A549 (cell line): ENCODE measurements at regions not wholly inside any gene's neighbourhood (a gene's known extent, or its start where the extent isn't known, plus 50 kb on each side); places are given as distances from the start of the nearest gene placed in this dataset.

ENCODE experiments used
- ATAC-seq, 2 experiments: fragments of 200-7000 bp in 1 of 2; fragments of >200 bp in 1 of 2; cut with Nextera tagmentation in 1 of 2; cut with Tn5 transposase in 1 of 2; 3 replicates each; pipeline versions ENCODE4 v1.8.0 to v1.9.1; 2018 to 2020; ENCODE audit warnings: mild to moderate bottlenecking in 1 of 2, moderate library complexity in 1 of 2
- CTCF ChIA-PET: fragments of 300-600 bp; sonication (Branson Sonifier 250); formaldehyde crosslinking; extraction: SDS; loops from one replicate; lab custom pipeline; 2021; ENCODE audit warnings: antibody characterized with exemption, inconsistent platforms; lab: Yijun Ruan, JAX
- POLR2A ChIA-PET: fragments of 350-600 bp; formaldehyde crosslinking; extraction: SDS; loops from one replicate; lab custom pipeline; 2021; ENCODE audit warnings: antibody characterized with exemption, inconsistent platforms; lab: Yijun Ruan, JAX
- DNase-seq, 2 experiments: peaks; one replicate each; pipeline versions ENCODE4 v3.0.0 to v3.0.0-alpha.2; 2011 to 2016; ENCODE audit warnings: low read depth in 1 of 2, low spot score in 1 of 2
- FAIRE-seq: peaks from 2 replicates; lab custom pipeline; 2011; peaks lifted over from hg19 to GRCh38; lab: Jason Lieb, UNC
- H3K27ac ChIP-seq, 2 experiments: fragments of >200 bp; sonication (Bioruptor Twin); formaldehyde crosslinking; 3 replicates each; pipeline ENCODE4 v1.5.1; 2016 to 2017
- H3K4me1 ChIP-seq: fragments of >200 bp; sonication (Bioruptor Twin); formaldehyde crosslinking; 3 replicates; pipeline ENCODE4 v1.6.1; 2016
- H3K4me2 ChIP-seq: fragments of >200 bp; sonication (Bioruptor Twin); formaldehyde crosslinking; 3 replicates; pipeline ENCODE4 v1.6.1; 2016
- H3K4me3 ChIP-seq: fragments of >200 bp; sonication (Bioruptor Twin); formaldehyde crosslinking; 3 replicates; pipeline ENCODE4 v1.5.1; 2016
- H3K9me3 ChIP-seq: fragments of >200 bp; sonication (Bioruptor Twin); formaldehyde crosslinking; 3 replicates; pipeline ENCODE4 v1.6.1; 2016
- ATOH8 ChIP-seq: fragments of 250-450 bp; sonication (Bioruptor Pico); IDR thresholded peaks from 2 replicates; pipeline ENCODE4 v1.5.0; 2020; ENCODE audit warnings: low read depth, mild to moderate bottlenecking, moderate library complexity
- BHLHE40 ChIP-seq: IDR thresholded peaks from 2 replicates; pipeline ENCODE4 v1.6.1; 2012; ENCODE audit warnings: low read depth, low read length, inconsistent platforms
- CBX8 ChIP-seq: fragments of 200-600 bp; sonication (generic); IDR thresholded peaks from 2 replicates; pipeline ENCODE4 v1.6.1; 2016
- CEBPB ChIP-seq, 2 experiments: fragments of >200 bp in 1 of 2; sonication (Bioruptor Twin) in 1 of 2; formaldehyde crosslinking in 1 of 2; IDR thresholded peaks; 2 replicates each; pipeline ENCODE4 v1.6.1; 2012 to 2016
- CHD2 ChIP-seq: fragments of 150-350 bp; IDR thresholded peaks from 2 replicates; pipeline ENCODE4 v1.6.1; 2014; ENCODE audit warnings: low read length; ENCODE audit not compliant: partially characterized antibody
- E2F6 ChIP-seq: IDR thresholded peaks from 2 replicates; pipeline ENCODE4 v1.6.1; 2012; ENCODE audit warnings: low read depth, borderline replicate concordance
- FOXS1 ChIP-seq: fragments of 250-450 bp; sonication (Bioruptor Pico); IDR thresholded peaks from 2 replicates; pipeline ENCODE4 v1.5.0; 2020; ENCODE audit warnings: mild to moderate bottlenecking, moderate library complexity
- HES2 ChIP-seq: fragments of >200 bp; sonication (Bioruptor Twin); formaldehyde crosslinking; IDR thresholded peaks from 2 replicates; pipeline ENCODE4 v1.6.1; 2016
- HEYL ChIP-seq: fragments of 250-450 bp; sonication (Bioruptor Pico); IDR thresholded peaks from 2 replicates; pipeline ENCODE4 v1.8.0; 2021; ENCODE audit warnings: mild to moderate bottlenecking, moderate library complexity
- HOXA7 ChIP-seq: fragments of 250-450 bp; sonication (Bioruptor Pico); IDR thresholded peaks from 2 replicates; pipeline ENCODE4 v1.5.0; 2020; ENCODE audit warnings: mild to moderate bottlenecking, moderate library complexity
- KDM5A ChIP-seq: fragments of 200-600 bp; sonication (generic); IDR thresholded peaks from 2 replicates; pipeline ENCODE4 v1.6.1; 2016; ENCODE audit warnings: antibody characterized with exemption, mild to moderate bottlenecking
- NR3C1 ChIP-seq: fragments of >200 bp; sonication (Bioruptor Twin); formaldehyde crosslinking; IDR thresholded peaks from 3 replicates; pipeline ENCODE4 v1.6.1; 2017
- PHF8 ChIP-seq: fragments of 200-600 bp; sonication (generic); IDR thresholded peaks from 2 replicates; pipeline ENCODE4 v1.6.1; 2016; ENCODE audit warnings: low read depth, mild to moderate bottlenecking, antibody characterized with exemption, moderate library complexity, borderline replicate concordance
- POLR2A ChIP-seq: IDR thresholded peaks from 2 replicates; pipeline ENCODE4 v1.6.1; 2012; ENCODE audit warnings: mild to moderate bottlenecking, low read length
- RAD21 ChIP-seq, 2 experiments: fragments of >200 bp in 1 of 2; sonication (Bioruptor Twin) in 1 of 2; formaldehyde crosslinking in 1 of 2; IDR thresholded peaks in 1 of 2; conservative IDR thresholded peaks in 1 of 2; 2 replicates in 1 of 2; 3 replicates in 1 of 2; pipeline ENCODE4 v1.6.1; 2012 to 2018; ENCODE audit warnings: inconsistent platforms in 1 of 2
- RCOR1 ChIP-seq: fragments of 150-350 bp; IDR thresholded peaks from 2 replicates; pipeline ENCODE4 v1.6.1; 2014; ENCODE audit warnings: antibody characterized with exemption, low read length, low read depth
- REST ChIP-seq: fragments of 200-600 bp; sonication (generic); IDR thresholded peaks from 2 replicates; pipeline ENCODE4 v1.6.1; 2016; ENCODE audit warnings: antibody characterized with exemption, mild to moderate bottlenecking, moderate library complexity
- SMC3 ChIP-seq: fragments of >200 bp; sonication (Bioruptor Twin); formaldehyde crosslinking; IDR thresholded peaks from 3 replicates; pipeline ENCODE4 v1.6.1; 2018; ENCODE audit warnings: inconsistent platforms
- SREBF2 ChIP-seq: fragments of 450-650 bp; IDR thresholded peaks from 2 replicates; pipeline ENCODE4 v1.6.1; 2014; ENCODE audit warnings: mild to moderate bottlenecking, moderate library complexity
- TFCP2L1 ChIP-seq: fragments of 250-450 bp; sonication (Bioruptor Pico); IDR thresholded peaks from 2 replicates; pipeline ENCODE4 v1.5.0; 2021; ENCODE audit warnings: mild to moderate bottlenecking
- USF2 ChIP-seq: fragments of 450-650 bp; IDR thresholded peaks from 2 replicates; pipeline ENCODE4 v1.6.1; 2014; ENCODE audit warnings: antibody characterized with exemption
- ZC3H11A ChIP-seq: fragments of 450-650 bp; IDR thresholded peaks from 2 replicates; pipeline ENCODE4 v1.6.1; 2014; ENCODE audit warnings: antibody characterized with exemption, mild to moderate bottlenecking
- ZSCAN20 ChIP-seq: fragments of 250-450 bp; sonication (Bioruptor Pico); IDR thresholded peaks from 2 replicates; pipeline ENCODE4 v1.8.0; 2022; ENCODE audit warnings: mild to moderate bottlenecking, moderate library complexity
- WGBS: methylation state at CpG from one replicate; pipeline ENCODE4 v1.1.6; 2017; ENCODE audit errors: missing lambda C conversion rate; 5-methylcytosine and 5-hydroxymethylcytosine counted together
- TF ChIP-seq, protein P1 (sequence below): fragments of >200 bp; sonication (Bioruptor Twin); formaldehyde crosslinking; IDR thresholded peaks from 3 replicates; pipeline ENCODE4 v1.5.1; 2016
- TF ChIP-seq, protein P2 (sequence below): IDR thresholded peaks from 2 replicates; pipeline ENCODE4 v1.6.1; 2012

DNA sequence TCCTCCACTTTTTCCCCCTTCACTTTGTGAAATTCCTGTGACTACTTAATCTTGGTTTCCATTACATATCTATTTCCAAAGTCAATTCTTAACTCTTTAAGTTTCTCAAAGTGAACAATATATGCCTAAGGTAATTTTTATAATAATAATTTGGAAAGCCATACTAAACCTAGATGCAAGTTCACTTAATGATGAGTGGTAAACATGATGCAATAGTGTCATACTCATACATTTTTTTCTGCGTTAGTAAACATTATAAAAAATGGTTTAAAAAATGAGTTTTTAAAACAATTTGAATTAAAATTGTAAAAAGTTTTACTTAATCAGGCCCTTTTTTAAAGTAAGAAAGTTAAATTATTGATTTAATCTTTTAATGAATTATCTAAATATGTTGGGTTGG, 659.4 kb upstream of the FZD8 start:
- 57% methylated on average over 1 of the region's 1 CpG for WGBS
- ChIA-PET POLR2A (no interaction called here), CTCF (no interaction called here)
- 0 out of 3 replicates have a peak, but pooled peaks cover 2% of the 10 kb centered on the region for H3K9me3 ChIP-seq
- TF ChIP-seq KDM5A: no peak
- TF ChIP-seq, protein P1, sequence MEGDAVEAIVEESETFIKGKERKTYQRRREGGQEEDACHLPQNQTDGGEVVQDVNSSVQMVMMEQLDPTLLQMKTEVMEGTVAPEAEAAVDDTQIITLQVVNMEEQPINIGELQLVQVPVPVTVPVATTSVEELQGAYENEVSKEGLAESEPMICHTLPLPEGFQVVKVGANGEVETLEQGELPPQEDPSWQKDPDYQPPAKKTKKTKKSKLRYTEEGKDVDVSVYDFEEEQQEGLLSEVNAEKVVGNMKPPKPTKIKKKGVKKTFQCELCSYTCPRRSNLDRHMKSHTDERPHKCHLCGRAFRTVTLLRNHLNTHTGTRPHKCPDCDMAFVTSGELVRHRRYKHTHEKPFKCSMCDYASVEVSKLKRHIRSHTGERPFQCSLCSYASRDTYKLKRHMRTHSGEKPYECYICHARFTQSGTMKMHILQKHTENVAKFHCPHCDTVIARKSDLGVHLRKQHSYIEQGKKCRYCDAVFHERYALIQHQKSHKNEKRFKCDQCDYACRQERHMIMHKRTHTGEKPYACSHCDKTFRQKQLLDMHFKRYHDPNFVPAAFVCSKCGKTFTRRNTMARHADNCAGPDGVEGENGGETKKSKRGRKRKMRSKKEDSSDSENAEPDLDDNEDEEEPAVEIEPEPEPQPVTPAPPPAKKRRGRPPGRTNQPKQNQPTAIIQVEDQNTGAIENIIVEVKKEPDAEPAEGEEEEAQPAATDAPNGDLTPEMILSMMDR: no peak
- TF ChIP-seq RCOR1: no peak
- TF ChIP-seq E2F6: no peak
- TF ChIP-seq ATOH8 (CRISPR knock-in tag): no peak
- TF ChIP-seq SREBF2: no peak
- no peak overlapping the region for H3K4me2 ChIP-seq
- DNase-seq (no peak), FAIRE-seq (no peak), ATAC-seq (no peak)
- no peak overlapping the region for H3K4me3 ChIP-seq
- H3K27ac ChIP-seq: no peak overlapping the region
- no peaks in the 10 kb centered on the region for H3K4me1 ChIP-seq

GRCh38 chr10:36301139-36301538, 659.0 kb upstream of the FZD8 start:
- DNase-seq (no peak), ATAC-seq (no peak), FAIRE-seq (no peak)
- H3K27ac ChIP-seq: no peak overlapping the region
- 0 out of 3 replicates have a peak, but pooled peaks cover 2% of the 10 kb centered on the region for H3K9me3 ChIP-seq
- H3K4me2 ChIP-seq: no peak overlapping the region
- CTCF ChIA-PET: no interaction called here
- WGBS: 68% methylated on average over 2 of the region's 2 CpGs
- TF ChIP-seq ATOH8 (CRISPR knock-in tag): no peak
- no peak for TF ChIP-seq HES2
- TF ChIP-seq USF2: no peak
- TF ChIP-seq FOXS1 (CRISPR knock-in tag): no peak
- no peak for TF ChIP-seq TFCP2L1
- TF ChIP-seq E2F6: no peak
- TF ChIP-seq HEYL (CRISPR knock-in tag): no peak
- TF ChIP-seq SREBF2: no peak
- no peak for TF ChIP-seq POLR2A
- TF ChIP-seq PHF8: no peak
- TF ChIP-seq, all 56 proteins: peak for 0
- no peak overlapping the region for H3K4me3 ChIP-seq
- H3K4me1 ChIP-seq: no peaks in the 10 kb centered on the region
- POLR2A ChIA-PET: no interaction called here

- ChIA-PET POLR2A (no interaction called here), CTCF (no interaction called here)
- 73% methylated on average over 12 of the region's 14 CpGs for WGBS
- Histone ChIP-seq H3K9me3 (peaks cover 35% of the 10 kb centered on the region), H3K4me2 (no peak overlapping the region), H3K4me3 (no peak overlapping the region), H3K27ac (peak overlapping the region; percentile 83 to 89; a peak in 5 of 6 replicates), H3K4me1 (peaks cover 30% of the 10 kb centered on the region)
- FAIRE-seq (no peak), DNase-seq (no peak), ATAC-seq (no peak)
- TF ChIP-seq, protein P2, sequence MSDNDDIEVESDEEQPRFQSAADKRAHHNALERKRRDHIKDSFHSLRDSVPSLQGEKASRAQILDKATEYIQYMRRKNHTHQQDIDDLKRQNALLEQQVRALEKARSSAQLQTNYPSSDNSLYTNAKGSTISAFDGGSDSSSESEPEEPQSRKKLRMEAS: no peak
- TF ChIP-seq TFCP2L1 (no peak), RCOR1 (no peak), KDM5A (no peak), CEBPB (IDR thresholded peaks at IDR 0.05) (no peak), SMC3 (no peak), NR3C1 (no peak), BHLHE40 (no peak), RAD21 (conservative IDR thresholded peaks at IDR 0.05 in 1 of 2, IDR thresholded peaks at IDR 0.05 in 1 of 2) (no peak), CHD2 (no peak), CBX8 (no peak), ZC3H11A (no peak), ZSCAN20 (no peak), HOXA7 (CRISPR knock-in tag) (no peak), REST (no peak)
These were observed 641.7 kb upstream of the FZD8 start for GRCh38 chr10:36283827-36284226.
